ENCODE measurements at regions not wholly inside any gene's neighbourhood (a gene's known extent, or its start where the extent isn't known, plus 50 kb on each side); places are given as distances from the start of the nearest gene placed in this dataset.

DNA sequence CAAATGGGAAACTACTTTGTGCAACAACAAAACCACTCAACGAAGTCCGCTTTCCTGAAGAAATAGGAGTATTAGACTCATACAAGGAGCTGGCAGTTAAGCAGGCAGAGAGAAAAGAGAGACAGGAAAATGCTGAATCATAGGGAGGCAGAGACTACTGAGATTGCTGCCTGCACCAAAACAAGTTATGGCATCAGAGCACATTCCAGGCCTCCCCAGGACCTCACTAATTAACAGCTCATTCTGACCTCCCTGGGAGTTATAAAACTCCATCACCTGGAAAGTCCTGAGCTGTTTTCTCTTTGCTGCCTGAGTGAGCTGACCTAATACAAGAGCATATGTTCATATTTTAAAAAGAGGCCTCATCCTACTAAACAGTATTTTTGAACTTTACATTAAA, 741.0 kb downstream of the MCTP2 start:
- TF ChIP-seq EZH2 (IDR thresholded peaks at IDR 0.05; ENCODE audit: low read depth, unreplicated experiment) (no peak), EZH2phosphoT487 (IDR thresholded peaks at IDR 0.05; ENCODE audit: unreplicated experiment) (no peak), CREB1 (CRISPR knock-in tag; IDR thresholded peaks at IDR 0.05; ENCODE audit: low read depth) (no peak), STAT1 (IDR thresholded peaks at IDR 0.05; ENCODE audit: unreplicated experiment) (no peak), POLR2AphosphoS5 (IDR thresholded peaks at IDR 0.05; ENCODE audit: low read depth) (no peak), NANOG (IDR thresholded peaks at IDR 0.05; ENCODE audit: borderline replicate concordance) (no peak), JUNB (IDR thresholded peaks at IDR 0.05; ENCODE audit: unreplicated experiment) (no peak), ZNF331 (CRISPR knock-in tag; IDR thresholded peaks at IDR 0.05; ENCODE audit: low read depth) (no peak), ZNF114 (CRISPR knock-in tag; IDR thresholded peaks at IDR 0.05) (no peak)
- TF ChIP-seq, protein P1, sequence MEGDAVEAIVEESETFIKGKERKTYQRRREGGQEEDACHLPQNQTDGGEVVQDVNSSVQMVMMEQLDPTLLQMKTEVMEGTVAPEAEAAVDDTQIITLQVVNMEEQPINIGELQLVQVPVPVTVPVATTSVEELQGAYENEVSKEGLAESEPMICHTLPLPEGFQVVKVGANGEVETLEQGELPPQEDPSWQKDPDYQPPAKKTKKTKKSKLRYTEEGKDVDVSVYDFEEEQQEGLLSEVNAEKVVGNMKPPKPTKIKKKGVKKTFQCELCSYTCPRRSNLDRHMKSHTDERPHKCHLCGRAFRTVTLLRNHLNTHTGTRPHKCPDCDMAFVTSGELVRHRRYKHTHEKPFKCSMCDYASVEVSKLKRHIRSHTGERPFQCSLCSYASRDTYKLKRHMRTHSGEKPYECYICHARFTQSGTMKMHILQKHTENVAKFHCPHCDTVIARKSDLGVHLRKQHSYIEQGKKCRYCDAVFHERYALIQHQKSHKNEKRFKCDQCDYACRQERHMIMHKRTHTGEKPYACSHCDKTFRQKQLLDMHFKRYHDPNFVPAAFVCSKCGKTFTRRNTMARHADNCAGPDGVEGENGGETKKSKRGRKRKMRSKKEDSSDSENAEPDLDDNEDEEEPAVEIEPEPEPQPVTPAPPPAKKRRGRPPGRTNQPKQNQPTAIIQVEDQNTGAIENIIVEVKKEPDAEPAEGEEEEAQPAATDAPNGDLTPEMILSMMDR (conservative IDR thresholded peaks at IDR 0.05; ENCODE audit: low read depth in 2 of 2): no peak
- TF ChIP-seq, protein P2, sequence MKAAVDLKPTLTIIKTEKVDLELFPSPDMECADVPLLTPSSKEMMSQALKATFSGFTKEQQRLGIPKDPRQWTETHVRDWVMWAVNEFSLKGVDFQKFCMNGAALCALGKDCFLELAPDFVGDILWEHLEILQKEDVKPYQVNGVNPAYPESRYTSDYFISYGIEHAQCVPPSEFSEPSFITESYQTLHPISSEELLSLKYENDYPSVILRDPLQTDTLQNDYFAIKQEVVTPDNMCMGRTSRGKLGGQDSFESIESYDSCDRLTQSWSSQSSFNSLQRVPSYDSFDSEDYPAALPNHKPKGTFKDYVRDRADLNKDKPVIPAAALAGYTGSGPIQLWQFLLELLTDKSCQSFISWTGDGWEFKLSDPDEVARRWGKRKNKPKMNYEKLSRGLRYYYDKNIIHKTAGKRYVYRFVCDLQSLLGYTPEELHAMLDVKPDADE (IDR thresholded peaks at IDR 0.05): no peak
- TF ChIP-seq, protein P3, sequence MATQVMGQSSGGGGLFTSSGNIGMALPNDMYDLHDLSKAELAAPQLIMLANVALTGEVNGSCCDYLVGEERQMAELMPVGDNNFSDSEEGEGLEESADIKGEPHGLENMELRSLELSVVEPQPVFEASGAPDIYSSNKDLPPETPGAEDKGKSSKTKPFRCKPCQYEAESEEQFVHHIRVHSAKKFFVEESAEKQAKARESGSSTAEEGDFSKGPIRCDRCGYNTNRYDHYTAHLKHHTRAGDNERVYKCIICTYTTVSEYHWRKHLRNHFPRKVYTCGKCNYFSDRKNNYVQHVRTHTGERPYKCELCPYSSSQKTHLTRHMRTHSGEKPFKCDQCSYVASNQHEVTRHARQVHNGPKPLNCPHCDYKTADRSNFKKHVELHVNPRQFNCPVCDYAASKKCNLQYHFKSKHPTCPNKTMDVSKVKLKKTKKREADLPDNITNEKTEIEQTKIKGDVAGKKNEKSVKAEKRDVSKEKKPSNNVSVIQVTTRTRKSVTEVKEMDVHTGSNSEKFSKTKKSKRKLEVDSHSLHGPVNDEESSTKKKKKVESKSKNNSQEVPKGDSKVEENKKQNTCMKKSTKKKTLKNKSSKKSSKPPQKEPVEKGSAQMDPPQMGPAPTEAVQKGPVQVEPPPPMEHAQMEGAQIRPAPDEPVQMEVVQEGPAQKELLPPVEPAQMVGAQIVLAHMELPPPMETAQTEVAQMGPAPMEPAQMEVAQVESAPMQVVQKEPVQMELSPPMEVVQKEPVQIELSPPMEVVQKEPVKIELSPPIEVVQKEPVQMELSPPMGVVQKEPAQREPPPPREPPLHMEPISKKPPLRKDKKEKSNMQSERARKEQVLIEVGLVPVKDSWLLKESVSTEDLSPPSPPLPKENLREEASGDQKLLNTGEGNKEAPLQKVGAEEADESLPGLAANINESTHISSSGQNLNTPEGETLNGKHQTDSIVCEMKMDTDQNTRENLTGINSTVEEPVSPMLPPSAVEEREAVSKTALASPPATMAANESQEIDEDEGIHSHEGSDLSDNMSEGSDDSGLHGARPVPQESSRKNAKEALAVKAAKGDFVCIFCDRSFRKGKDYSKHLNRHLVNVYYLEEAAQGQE (IDR thresholded peaks at IDR 0.05; ENCODE audit: unreplicated experiment): no peak
- TF ChIP-seq, protein P4, sequence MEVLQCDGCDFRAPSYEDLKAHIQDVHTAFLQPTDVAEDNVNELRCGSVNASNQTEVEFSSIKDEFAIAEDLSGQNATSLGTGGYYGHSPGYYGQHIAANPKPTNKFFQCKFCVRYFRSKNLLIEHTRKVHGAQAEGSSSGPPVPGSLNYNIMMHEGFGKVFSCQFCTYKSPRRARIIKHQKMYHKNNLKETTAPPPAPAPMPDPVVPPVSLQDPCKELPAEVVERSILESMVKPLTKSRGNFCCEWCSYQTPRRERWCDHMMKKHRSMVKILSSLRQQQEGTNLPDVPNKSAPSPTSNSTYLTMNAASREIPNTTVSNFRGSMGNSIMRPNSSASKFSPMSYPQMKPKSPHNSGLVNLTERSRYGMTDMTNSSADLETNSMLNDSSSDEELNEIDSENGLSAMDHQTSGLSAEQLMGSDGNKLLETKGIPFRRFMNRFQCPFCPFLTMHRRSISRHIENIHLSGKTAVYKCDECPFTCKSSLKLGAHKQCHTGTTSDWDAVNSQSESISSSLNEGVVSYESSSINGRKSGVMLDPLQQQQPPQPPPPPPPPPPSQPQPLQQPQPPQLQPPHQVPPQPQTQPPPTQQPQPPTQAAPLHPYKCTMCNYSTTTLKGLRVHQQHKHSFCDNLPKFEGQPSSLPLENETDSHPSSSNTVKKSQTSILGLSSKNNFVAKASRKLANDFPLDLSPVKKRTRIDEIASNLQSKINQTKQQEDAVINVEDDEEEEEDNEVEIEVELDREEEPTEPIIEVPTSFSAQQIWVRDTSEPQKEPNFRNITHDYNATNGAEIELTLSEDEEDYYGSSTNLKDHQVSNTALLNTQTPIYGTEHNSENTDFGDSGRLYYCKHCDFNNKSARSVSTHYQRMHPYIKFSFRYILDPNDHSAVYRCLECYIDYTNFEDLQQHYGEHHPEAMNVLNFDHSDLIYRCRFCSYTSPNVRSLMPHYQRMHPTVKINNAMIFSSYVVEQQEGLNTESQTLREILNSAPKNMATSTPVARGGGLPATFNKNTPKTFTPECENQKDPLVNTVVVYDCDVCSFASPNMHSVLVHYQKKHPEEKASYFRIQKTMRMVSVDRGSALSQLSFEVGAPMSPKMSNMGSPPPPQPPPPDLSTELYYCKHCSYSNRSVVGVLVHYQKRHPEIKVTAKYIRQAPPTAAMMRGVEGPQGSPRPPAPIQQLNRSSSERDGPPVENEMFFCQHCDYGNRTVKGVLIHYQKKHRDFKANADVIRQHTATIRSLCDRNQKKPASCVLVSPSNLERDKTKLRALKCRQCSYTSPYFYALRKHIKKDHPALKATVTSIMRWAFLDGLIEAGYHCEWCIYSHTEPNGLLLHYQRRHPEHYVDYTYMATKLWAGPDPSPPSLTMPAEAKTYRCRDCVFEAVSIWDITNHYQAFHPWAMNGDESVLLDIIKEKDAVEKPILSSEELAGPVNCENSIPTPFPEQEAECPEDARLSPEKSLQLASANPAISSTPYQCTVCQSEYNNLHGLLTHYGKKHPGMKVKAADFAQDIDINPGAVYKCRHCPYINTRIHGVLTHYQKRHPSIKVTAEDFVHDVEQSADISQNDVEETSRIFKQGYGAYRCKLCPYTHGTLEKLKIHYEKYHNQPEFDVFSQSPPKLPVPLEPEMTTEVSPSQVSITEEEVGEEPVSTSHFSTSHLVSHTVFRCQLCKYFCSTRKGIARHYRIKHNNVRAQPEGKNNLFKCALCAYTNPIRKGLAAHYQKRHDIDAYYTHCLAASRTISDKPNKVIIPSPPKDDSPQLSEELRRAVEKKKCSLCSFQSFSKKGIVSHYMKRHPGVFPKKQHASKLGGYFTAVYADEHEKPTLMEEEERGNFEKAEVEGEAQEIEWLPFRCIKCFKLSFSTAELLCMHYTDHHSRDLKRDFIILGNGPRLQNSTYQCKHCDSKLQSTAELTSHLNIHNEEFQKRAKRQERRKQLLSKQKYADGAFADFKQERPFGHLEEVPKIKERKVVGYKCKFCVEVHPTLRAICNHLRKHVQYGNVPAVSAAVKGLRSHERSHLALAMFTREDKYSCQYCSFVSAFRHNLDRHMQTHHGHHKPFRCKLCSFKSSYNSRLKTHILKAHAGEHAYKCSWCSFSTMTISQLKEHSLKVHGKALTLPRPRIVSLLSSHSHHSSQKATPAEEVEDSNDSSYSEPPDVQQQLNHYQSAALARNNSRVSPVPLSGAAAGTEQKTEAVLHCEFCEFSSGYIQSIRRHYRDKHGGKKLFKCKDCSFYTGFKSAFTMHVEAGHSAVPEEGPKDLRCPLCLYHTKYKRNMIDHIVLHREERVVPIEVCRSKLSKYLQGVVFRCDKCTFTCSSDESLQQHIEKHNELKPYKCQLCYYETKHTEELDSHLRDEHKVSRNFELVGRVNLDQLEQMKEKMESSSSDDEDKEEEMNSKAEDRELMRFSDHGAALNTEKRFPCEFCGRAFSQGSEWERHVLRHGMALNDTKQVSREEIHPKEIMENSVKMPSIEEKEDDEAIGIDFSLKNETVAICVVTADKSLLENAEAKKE (CRISPR knock-in tag; IDR thresholded peaks at IDR 0.05): no peak
